ENCODE measurements at regions not wholly inside any gene's neighbourhood (a gene's known extent, or its start where the extent isn't known, plus 50 kb on each side); places are given as distances from the start of the nearest gene placed in this dataset.

- no peak for ATAC-seq
These were observed 59.0 kb downstream of the IARS1 start for GRCh38 chr9:92234514-92234913.

DNA sequence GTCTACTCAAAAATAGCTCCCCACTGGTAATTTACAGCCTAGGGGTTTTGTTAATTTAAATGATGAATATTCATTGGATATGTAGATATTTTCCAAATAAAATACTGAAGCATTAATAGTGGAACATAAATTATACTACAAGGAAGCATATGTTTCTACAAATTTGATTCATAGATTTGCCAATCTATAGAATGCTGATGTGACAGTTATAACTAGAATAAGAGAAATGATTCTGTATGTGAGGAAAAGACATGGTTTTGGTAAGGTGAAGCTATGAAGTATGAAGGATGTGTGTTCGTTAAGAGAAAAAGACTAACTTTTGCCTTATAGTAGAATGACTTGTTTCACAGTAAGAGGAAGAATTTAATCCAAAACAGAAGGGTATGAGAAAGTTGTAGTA lies 61.3 kb downstream of the IARS1 start:
- no peak for ATAC-seq
- TF ChIP-seq ARNTL (CRISPR knock-in tag; IDR thresholded peaks at IDR 0.05; ENCODE audit: borderline replicate concordance, low read depth) (no peak), TOX (CRISPR knock-in tag; IDR thresholded peaks at IDR 0.05; ENCODE audit: borderline replicate concordance) (no peak), BACH2 (CRISPR knock-in tag; IDR thresholded peaks at IDR 0.05; ENCODE audit: borderline replicate concordance) (no peak), ISL1 (CRISPR knock-in tag; IDR thresholded peaks at IDR 0.05) (no peak), ZNF565 (CRISPR knock-in tag; conservative IDR thresholded peaks at IDR 0.05; ENCODE audit: low read depth) (no peak)
- TF ChIP-seq, protein P1, sequence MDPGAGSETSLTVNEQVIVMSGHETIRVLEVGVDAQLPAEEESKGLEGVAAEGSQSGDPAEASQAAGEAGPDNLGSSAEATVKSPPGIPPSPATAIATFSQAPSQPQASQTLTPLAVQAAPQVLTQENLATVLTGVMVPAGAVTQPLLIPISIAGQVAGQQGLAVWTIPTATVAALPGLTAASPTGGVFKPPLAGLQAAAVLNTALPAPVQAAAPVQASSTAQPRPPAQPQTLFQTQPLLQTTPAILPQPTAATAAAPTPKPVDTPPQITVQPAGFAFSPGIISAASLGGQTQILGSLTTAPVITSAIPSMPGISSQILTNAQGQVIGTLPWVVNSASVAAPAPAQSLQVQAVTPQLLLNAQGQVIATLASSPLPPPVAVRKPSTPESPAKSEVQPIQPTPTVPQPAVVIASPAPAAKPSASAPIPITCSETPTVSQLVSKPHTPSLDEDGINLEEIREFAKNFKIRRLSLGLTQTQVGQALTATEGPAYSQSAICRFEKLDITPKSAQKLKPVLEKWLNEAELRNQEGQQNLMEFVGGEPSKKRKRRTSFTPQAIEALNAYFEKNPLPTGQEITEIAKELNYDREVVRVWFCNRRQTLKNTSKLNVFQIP (CRISPR knock-in tag; IDR thresholded peaks at IDR 0.05; ENCODE audit: borderline replicate concordance, low read depth), result no peak
- TF ChIP-seq, protein P2, sequence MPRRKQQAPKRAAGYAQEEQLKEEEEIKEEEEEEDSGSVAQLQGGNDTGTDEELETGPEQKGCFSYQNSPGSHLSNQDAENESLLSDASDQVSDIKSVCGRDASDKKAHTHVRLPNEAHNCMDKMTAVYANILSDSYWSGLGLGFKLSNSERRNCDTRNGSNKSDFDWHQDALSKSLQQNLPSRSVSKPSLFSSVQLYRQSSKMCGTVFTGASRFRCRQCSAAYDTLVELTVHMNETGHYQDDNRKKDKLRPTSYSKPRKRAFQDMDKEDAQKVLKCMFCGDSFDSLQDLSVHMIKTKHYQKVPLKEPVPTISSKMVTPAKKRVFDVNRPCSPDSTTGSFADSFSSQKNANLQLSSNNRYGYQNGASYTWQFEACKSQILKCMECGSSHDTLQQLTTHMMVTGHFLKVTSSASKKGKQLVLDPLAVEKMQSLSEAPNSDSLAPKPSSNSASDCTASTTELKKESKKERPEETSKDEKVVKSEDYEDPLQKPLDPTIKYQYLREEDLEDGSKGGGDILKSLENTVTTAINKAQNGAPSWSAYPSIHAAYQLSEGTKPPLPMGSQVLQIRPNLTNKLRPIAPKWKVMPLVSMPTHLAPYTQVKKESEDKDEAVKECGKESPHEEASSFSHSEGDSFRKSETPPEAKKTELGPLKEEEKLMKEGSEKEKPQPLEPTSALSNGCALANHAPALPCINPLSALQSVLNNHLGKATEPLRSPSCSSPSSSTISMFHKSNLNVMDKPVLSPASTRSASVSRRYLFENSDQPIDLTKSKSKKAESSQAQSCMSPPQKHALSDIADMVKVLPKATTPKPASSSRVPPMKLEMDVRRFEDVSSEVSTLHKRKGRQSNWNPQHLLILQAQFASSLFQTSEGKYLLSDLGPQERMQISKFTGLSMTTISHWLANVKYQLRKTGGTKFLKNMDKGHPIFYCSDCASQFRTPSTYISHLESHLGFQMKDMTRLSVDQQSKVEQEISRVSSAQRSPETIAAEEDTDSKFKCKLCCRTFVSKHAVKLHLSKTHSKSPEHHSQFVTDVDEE (CRISPR knock-in tag; IDR thresholded peaks at IDR 0.05), result no peak

More at GRCh38 chr9:92234514-92234913, 59.0 kb downstream of the IARS1 start:
- TF ChIP-seq CREB5 (CRISPR knock-in tag; IDR thresholded peaks at IDR 0.05; ENCODE audit: low read depth) (no peak), OSR1 (CRISPR knock-in tag; IDR thresholded peaks at IDR 0.05) (no peak), ISL1 (CRISPR knock-in tag; IDR thresholded peaks at IDR 0.05) (no peak), PPARA (CRISPR knock-in tag; IDR thresholded peaks at IDR 0.05; ENCODE audit: borderline replicate concordance) (no peak), ZC3H10 (CRISPR knock-in tag; IDR thresholded peaks at IDR 0.05) (no peak), CSDC2 (CRISPR knock-in tag; IDR thresholded peaks at IDR 0.05) (no peak), ARNTL (CRISPR knock-in tag; IDR thresholded peaks at IDR 0.05; ENCODE audit: borderline replicate concordance, low read depth) (no peak), TCF4 (CRISPR knock-in tag; IDR thresholded peaks at IDR 0.05; ENCODE audit: borderline replicate concordance) (no peak), BACH2 (CRISPR knock-in tag; IDR thresholded peaks at IDR 0.05; ENCODE audit: borderline replicate concordance) (no peak), ESRRG (CRISPR knock-in tag; IDR thresholded peaks at IDR 0.05) (no peak), ZNF565 (CRISPR knock-in tag; conservative IDR thresholded peaks at IDR 0.05; ENCODE audit: low read depth) (no peak), ZNF8 (CRISPR knock-in tag; IDR thresholded peaks at IDR 0.05) (no peak), CSRNP3 (CRISPR knock-in tag; IDR thresholded peaks at IDR 0.05) (no peak), ZNF70 (CRISPR knock-in tag; IDR thresholded peaks at IDR 0.05) (no peak), ZFP30 (CRISPR knock-in tag; IDR thresholded peaks at IDR 0.05) (no peak), TOX (CRISPR knock-in tag; IDR thresholded peaks at IDR 0.05; ENCODE audit: borderline replicate concordance) (no peak)
- TF ChIP-seq, protein P2 (CRISPR knock-in tag; IDR thresholded peaks at IDR 0.05), result no peak
- TF ChIP-seq, protein P3, sequence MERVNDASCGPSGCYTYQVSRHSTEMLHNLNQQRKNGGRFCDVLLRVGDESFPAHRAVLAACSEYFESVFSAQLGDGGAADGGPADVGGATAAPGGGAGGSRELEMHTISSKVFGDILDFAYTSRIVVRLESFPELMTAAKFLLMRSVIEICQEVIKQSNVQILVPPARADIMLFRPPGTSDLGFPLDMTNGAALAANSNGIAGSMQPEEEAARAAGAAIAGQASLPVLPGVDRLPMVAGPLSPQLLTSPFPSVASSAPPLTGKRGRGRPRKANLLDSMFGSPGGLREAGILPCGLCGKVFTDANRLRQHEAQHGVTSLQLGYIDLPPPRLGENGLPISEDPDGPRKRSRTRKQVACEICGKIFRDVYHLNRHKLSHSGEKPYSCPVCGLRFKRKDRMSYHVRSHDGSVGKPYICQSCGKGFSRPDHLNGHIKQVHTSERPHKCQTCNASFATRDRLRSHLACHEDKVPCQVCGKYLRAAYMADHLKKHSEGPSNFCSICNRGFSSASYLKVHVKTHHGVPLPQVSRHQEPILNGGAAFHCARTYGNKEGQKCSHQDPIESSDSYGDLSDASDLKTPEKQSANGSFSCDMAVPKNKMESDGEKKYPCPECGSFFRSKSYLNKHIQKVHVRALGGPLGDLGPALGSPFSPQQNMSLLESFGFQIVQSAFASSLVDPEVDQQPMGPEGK (CRISPR knock-in tag; IDR thresholded peaks at IDR 0.05; ENCODE audit: borderline replicate concordance), result no peak
- TF ChIP-seq, protein P1 (CRISPR knock-in tag; IDR thresholded peaks at IDR 0.05; ENCODE audit: borderline replicate concordance, low read depth), result no peak

Measured in SK-N-SH treated with all-trans-retinoic acid at 6 μM for 48 hours (cell line).